Upper lobe of right lung (tissue), 1 donor: ENCODE measurements at regions not wholly inside any gene's neighbourhood (a gene's known extent, or its start where the extent isn't known, plus 50 kb on each side); places are given as distances from the start of the nearest gene placed in this dataset.
A peak's percentile ranks its signal among the peaks of the same experiment; 100 is the strongest.

Experiments
- ATAC-seq: fragments of 200-7000 bp; cut with Tn5 transposase; one replicate; pipeline ENCODE4 v1.9.1; 2020; ENCODE audit warnings: mild to moderate bottlenecking, moderate library complexity
- DNase-seq: peaks from one replicate; pipeline ENCODE4 v3.0.0-alpha.2; 2020
- H3K27ac ChIP-seq: fragments of 200-600 bp; one replicate; pipeline ENCODE4 v1.8.0; 2022
- H3K27me3 ChIP-seq: fragments of 200-600 bp; one replicate; pipeline ENCODE4 v1.8.0; 2022; ENCODE audit warnings: mild to moderate bottlenecking
- H3K36me3 ChIP-seq: fragments of 200-600 bp; one replicate; pipeline ENCODE4 v1.8.0; 2022
- H3K4me1 ChIP-seq: fragments of 200-600 bp; one replicate; pipeline ENCODE4 v1.8.0; 2022
- H3K4me3 ChIP-seq: fragments of 200-600 bp; one replicate; pipeline ENCODE4 v1.8.0; 2022; ENCODE audit warnings: mild to moderate bottlenecking
- H3K9me3 ChIP-seq: fragments of 200-600 bp; one replicate; pipeline ENCODE4 v1.8.0; 2022
- CTCF ChIP-seq: fragments of 200-600 bp; IDR thresholded peaks from one replicate; pipeline ENCODE4 v1.8.0; 2022; ENCODE audit warnings: antibody characterized with exemption
- intact Hi-C: fragments of 100-400 bp; cut with DNase I; formaldehyde crosslinking; loops from one replicate; pipeline ENCODE4 v1.11.0; 2022
- donor health status: DM: no; HTN: yes; CAD: no; lungs with severe emphysema.

- ATAC-seq (no peak), DNase-seq (no peak)
- Histone ChIP-seq H3K9me3 (no peaks in the 10 kb centered on the region), H3K27me3 (peaks cover 33% of the 10 kb centered on the region), H3K4me1 (peaks cover 18% of the 10 kb centered on the region), H3K27ac (no peak overlapping the region), H3K4me3 (peak overlapping the region; percentile 65), H3K36me3 (no peaks in the 10 kb centered on the region)
- no peak for TF ChIP-seq CTCF
- intact Hi-C loops, result no loop called here
Measured at GRCh38 chr4:24471486-24472160, 112.7 kb downstream of the DHX15 start.

GRCh38 chr4:24470666-24471485 is 113.5 kb downstream of the DHX15 start:
- H3K9me3 ChIP-seq, result no peaks in the 10 kb centered on the region
- H3K27me3 ChIP-seq, result peaks cover 33% of the 10 kb centered on the region
- H3K4me3 ChIP-seq, result peak overlapping the region; percentile 65
- TF ChIP-seq CTCF, result no peak
- intact Hi-C loops, result no loop called here
- ATAC-seq (no peak), DNase-seq (peak; percentile 66)
- H3K4me1 ChIP-seq, result peaks cover 18% of the 10 kb centered on the region
- peak overlapping the region; percentile 24 for H3K27ac ChIP-seq
- H3K36me3 ChIP-seq, result no peaks in the 10 kb centered on the region

- TF ChIP-seq CTCF, result no peak
- Histone ChIP-seq H3K9me3 (no peaks in the 10 kb centered on the region), H3K36me3 (no peaks in the 10 kb centered on the region), H3K4me1 (peaks cover 14% of the 10 kb centered on the region), H3K27me3 (peaks cover 32% of the 10 kb centered on the region), H3K4me3 (no peak overlapping the region), H3K27ac (no peak overlapping the region)
- intact Hi-C loops, result no loop called here
- ATAC-seq, result no peak
- no peak for DNase-seq
Measured at GRCh38 chr4:24468071-24468470, 116.3 kb downstream of the DHX15 start.

GRCh38 chr4:24464566-24464965 is 119.8 kb downstream of the DHX15 start:
- no peak for ATAC-seq
- intact Hi-C loops, result no loop called here

GRCh38 chr4:24456431-24456830 is 127.9 kb downstream of the DHX15 start:
- no peak for TF ChIP-seq CTCF
- Histone ChIP-seq H3K36me3 (no peaks in the 10 kb centered on the region), H3K4me3 (no peak overlapping the region), H3K4me1 (no peaks in the 10 kb centered on the region), H3K27me3 (peaks cover 3% of the 10 kb centered on the region), H3K9me3 (no peaks in the 10 kb centered on the region), H3K27ac (no peak overlapping the region)
- intact Hi-C loops, result no loop called here
- no peak for DNase-seq
- no peak for ATAC-seq

More at GRCh38 chr4:24464566-24464965, 119.8 kb downstream of the DHX15 start:
- no peak for DNase-seq
- H3K9me3 ChIP-seq, result no peaks in the 10 kb centered on the region
- no peak for TF ChIP-seq CTCF
- peaks cover 2% of the 10 kb centered on the region for H3K4me1 ChIP-seq
- no peak overlapping the region for H3K4me3 ChIP-seq
- H3K27ac ChIP-seq, result no peak overlapping the region
- H3K27me3 ChIP-seq, result peaks cover 18% of the 10 kb centered on the region
- H3K36me3 ChIP-seq, result no peaks in the 10 kb centered on the region
